Hepatocyte (in vitro differentiated cells): ENCODE measurements at regions not wholly inside any gene's neighbourhood (a gene's known extent, or its start where the extent isn't known, plus 50 kb on each side); places are given as distances from the start of the nearest gene placed in this dataset.

Source experiments
- DNase-seq: peaks from one replicate; pipeline ENCODE4 v3.0.0-alpha.2; 2016; ENCODE audit warnings: low spot score
- H2AFZ ChIP-seq: fragments of 200-600 bp; sonication (generic); 2 replicates; pipeline ENCODE4 v1.6.0; 2016; ENCODE audit warnings: antibody characterized with exemption, mild to moderate bottlenecking
- H3K27ac ChIP-seq: fragments of 200-600 bp; sonication (generic); 2 replicates; pipeline ENCODE4 v1.5.1; 2016; ENCODE audit warnings: mild to moderate bottlenecking
- H3K27me3 ChIP-seq: fragments of 200-600 bp; sonication (generic); 2 replicates; pipeline ENCODE4 v1.6.1; 2016
- H3K36me3 ChIP-seq: fragments of 200-600 bp; sonication (generic); replicated peaks from 2 replicates; pipeline ENCODE4 v1.5.1; 2016; ENCODE audit warnings: low read depth; ENCODE audit not compliant: insufficient read depth
- H3K4me1 ChIP-seq: fragments of 200-600 bp; sonication (generic); 2 replicates; pipeline ENCODE4 v1.5.1; 2016; ENCODE audit warnings: mild to moderate bottlenecking, moderate library complexity; ENCODE audit not compliant: insufficient read depth
- H3K4me2 ChIP-seq: fragments of 200-600 bp; sonication (generic); 2 replicates; pipeline ENCODE4 v1.6.0; 2016
- H3K4me3 ChIP-seq: fragments of 200-600 bp; sonication (generic); 2 replicates; pipeline ENCODE4 v1.5.1; 2016; ENCODE audit warnings: mild to moderate bottlenecking
- H3K79me2 ChIP-seq: fragments of 200-600 bp; sonication (generic); 2 replicates; pipeline ENCODE4 v1.6.0; 2017; ENCODE audit warnings: mild to moderate bottlenecking
- H3K9me2 ChIP-seq: fragments of 200-600 bp; sonication (generic); replicated peaks from 2 replicates; pipeline ENCODE4 v1.6.0; 2017; ENCODE audit warnings: mild to moderate bottlenecking; ENCODE audit not compliant: insufficient read depth
- H3K9me3 ChIP-seq: fragments of 200-600 bp; sonication (generic); 2 replicates; pipeline ENCODE4 v1.5.1; 2016; ENCODE audit warnings: low read depth, mild to moderate bottlenecking
- H4K20me1 ChIP-seq: fragments of 200-600 bp; sonication (generic); 2 replicates; pipeline ENCODE4 v1.6.0; 2016; ENCODE audit warnings: mild to moderate bottlenecking; ENCODE audit not compliant: insufficient read depth, poor library complexity, severe bottlenecking
- EZH2 ChIP-seq: fragments of 200-600 bp; sonication (generic); IDR thresholded peaks from 2 replicates; pipeline ENCODE4 v1.6.1; 2016; ENCODE audit warnings: antibody characterized with exemption, mild to moderate bottlenecking, borderline replicate concordance
- EZH2phosphoT487 ChIP-seq: fragments of 200-600 bp; sonication (generic); IDR thresholded peaks from one replicate; pipeline ENCODE4 v1.6.1; 2018; ENCODE audit warnings: antibody characterized with exemption, mild to moderate bottlenecking, low read depth, moderate library complexity; ENCODE audit not compliant: unreplicated experiment, severe bottlenecking
- WGBS: methylation state at CpG from one replicate; pipeline ENCODE4 v1.1.6; 2016; ENCODE audit warnings: low lambda C conversion rate; ENCODE audit errors: missing lambda C conversion rate; 5-methylcytosine and 5-hydroxymethylcytosine counted together
- TF ChIP-seq, protein P1 (sequence below): fragments of 200-600 bp; sonication (generic); IDR thresholded peaks from 2 replicates; pipeline ENCODE4 v1.5.1; 2016; ENCODE audit warnings: antibody characterized with exemption, mild to moderate bottlenecking; ENCODE audit not compliant: poor library complexity

GRCh38 chr18:51490860-51491259 lies 293.4 kb upstream of the MEX3C start:
- H2AFZ ChIP-seq, result no peak overlapping the region
- no peaks in the 10 kb centered on the region for H3K27me3 ChIP-seq
- no peaks in the 10 kb centered on the region for H3K9me2 ChIP-seq
- H4K20me1 ChIP-seq, result no peaks in the 10 kb centered on the region
- TF ChIP-seq, protein P1, sequence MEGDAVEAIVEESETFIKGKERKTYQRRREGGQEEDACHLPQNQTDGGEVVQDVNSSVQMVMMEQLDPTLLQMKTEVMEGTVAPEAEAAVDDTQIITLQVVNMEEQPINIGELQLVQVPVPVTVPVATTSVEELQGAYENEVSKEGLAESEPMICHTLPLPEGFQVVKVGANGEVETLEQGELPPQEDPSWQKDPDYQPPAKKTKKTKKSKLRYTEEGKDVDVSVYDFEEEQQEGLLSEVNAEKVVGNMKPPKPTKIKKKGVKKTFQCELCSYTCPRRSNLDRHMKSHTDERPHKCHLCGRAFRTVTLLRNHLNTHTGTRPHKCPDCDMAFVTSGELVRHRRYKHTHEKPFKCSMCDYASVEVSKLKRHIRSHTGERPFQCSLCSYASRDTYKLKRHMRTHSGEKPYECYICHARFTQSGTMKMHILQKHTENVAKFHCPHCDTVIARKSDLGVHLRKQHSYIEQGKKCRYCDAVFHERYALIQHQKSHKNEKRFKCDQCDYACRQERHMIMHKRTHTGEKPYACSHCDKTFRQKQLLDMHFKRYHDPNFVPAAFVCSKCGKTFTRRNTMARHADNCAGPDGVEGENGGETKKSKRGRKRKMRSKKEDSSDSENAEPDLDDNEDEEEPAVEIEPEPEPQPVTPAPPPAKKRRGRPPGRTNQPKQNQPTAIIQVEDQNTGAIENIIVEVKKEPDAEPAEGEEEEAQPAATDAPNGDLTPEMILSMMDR, result no peak
- TF ChIP-seq EZH2phosphoT487 (no peak), EZH2 (no peak)
- no peak overlapping the region for H3K27ac ChIP-seq
- DNase-seq, result no peak
- no peaks in the 10 kb centered on the region for H3K4me1 ChIP-seq
- WGBS, result 75% methylated on average over 3 of the region's 3 CpGs
- no peaks in the 10 kb centered on the region for H3K9me3 ChIP-seq
- no peaks in the 10 kb centered on the region for H3K36me3 ChIP-seq
- no peak overlapping the region for H3K4me3 ChIP-seq
- H3K4me2 ChIP-seq, result no peak overlapping the region
- no peaks in the 10 kb centered on the region for H3K79me2 ChIP-seq

DNA sequence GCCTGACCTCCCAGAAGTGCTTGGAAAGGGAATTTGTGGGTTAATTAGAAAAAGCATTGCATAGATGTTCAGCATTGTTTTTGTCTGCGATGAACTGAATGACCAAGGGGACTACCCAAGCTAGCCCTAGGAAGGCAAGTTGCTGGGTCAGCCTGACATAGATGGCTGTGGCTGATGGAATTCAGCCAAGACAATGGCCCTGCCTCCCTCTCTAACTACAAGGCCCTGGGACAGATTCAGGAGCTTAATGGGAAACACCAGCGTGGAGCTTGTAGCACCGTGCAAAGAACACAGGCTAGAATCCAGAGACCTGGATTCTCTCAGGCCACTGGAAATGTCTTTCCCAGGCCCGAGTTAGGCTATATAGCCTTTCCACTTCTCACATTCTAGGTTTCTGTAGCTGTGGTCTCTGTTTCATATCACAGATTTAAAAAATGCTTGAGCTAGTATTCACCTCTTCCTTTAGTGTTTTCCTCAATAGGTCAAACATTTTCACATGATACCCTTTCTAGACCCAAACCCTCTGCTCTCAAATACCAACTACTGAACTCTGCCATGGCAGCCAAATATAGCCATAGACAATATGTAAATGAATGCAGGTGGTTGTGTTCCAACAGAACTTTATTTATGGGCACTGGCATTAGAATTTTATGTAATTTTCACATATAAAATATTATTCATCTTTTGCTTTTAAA lies 294.3 kb upstream of the MEX3C start:
- Histone ChIP-seq H3K9me3 (no peaks in the 10 kb centered on the region), H3K9me2 (no peaks in the 10 kb centered on the region)
- WGBS, result 84% methylated on average over 4 of the region's 4 CpGs

GRCh38 chr18:51498085-51498855 lies 300.8 kb upstream of the MEX3C start:
- no peaks in the 10 kb centered on the region for H3K4me1 ChIP-seq
- no peak overlapping the region for H3K4me3 ChIP-seq
- no peaks in the 10 kb centered on the region for H3K9me3 ChIP-seq
- TF ChIP-seq EZH2 (no peak), EZH2phosphoT487 (no peak)
- TF ChIP-seq, protein P1, result no peak
- no peak overlapping the region for H3K27ac ChIP-seq
- H4K20me1 ChIP-seq, result no peaks in the 10 kb centered on the region
- no peaks in the 10 kb centered on the region for H3K79me2 ChIP-seq
- H3K9me2 ChIP-seq, result no peaks in the 10 kb centered on the region
- DNase-seq, result no peak
- H3K4me2 ChIP-seq, result no peak overlapping the region
- H3K36me3 ChIP-seq, result no peaks in the 10 kb centered on the region
- no peaks in the 10 kb centered on the region for H3K27me3 ChIP-seq
- no peak overlapping the region for H2AFZ ChIP-seq
- WGBS, result 81% methylated on average over 4 of the region's 4 CpGs

More for the DNA sequence above, 294.3 kb upstream of the MEX3C start:
- Histone ChIP-seq H3K4me3 (no peak overlapping the region), H3K27ac (no peak overlapping the region), H3K4me2 (no peak overlapping the region), H3K27me3 (no peaks in the 10 kb centered on the region), H3K4me1 (no peaks in the 10 kb centered on the region), H4K20me1 (no peaks in the 10 kb centered on the region), H3K36me3 (no peaks in the 10 kb centered on the region), H2AFZ (no peak overlapping the region), H3K79me2 (no peaks in the 10 kb centered on the region)
- TF ChIP-seq EZH2 (no peak), EZH2phosphoT487 (no peak)
- TF ChIP-seq, protein P1, result no peak
- no peak for DNase-seq
